BJ (cell line): ENCODE measurements at regions not wholly inside any gene's neighbourhood (a gene's known extent, or its start where the extent isn't known, plus 50 kb on each side); places are given as distances from the start of the nearest gene placed in this dataset.
A peak's percentile ranks its signal among the peaks of the same experiment; 100 is the strongest.

Experiments
- CTCF ChIA-PET: fragments of 350-600 bp; formaldehyde crosslinking; extraction: SDS; loops from one replicate; lab custom pipeline; 2021; ENCODE audit warnings: antibody characterized with exemption, inconsistent platforms; lab: Yijun Ruan, JAX
- POLR2A ChIA-PET: fragments of 300-600 bp; sonication (Branson Sonifier 250); formaldehyde crosslinking; extraction: SDS; loops from one replicate; lab custom pipeline; 2021; ENCODE audit warnings: antibody characterized with exemption; lab: Charles Lee
- DNase-seq: peaks from one replicate; pipeline ENCODE4 v3.0.0-alpha.2; 2011; ENCODE audit warnings: low read depth
- H3K27me3 ChIP-seq: 2 replicates; pipeline ENCODE4 v1.6.0; 2011; ENCODE audit warnings: low read length; ENCODE audit not compliant: control insufficient read depth, insufficient read depth
- H3K36me3 ChIP-seq: 2 replicates; pipeline ENCODE4 v1.5.1; 2011; ENCODE audit warnings: low read length; ENCODE audit not compliant: control insufficient read depth, insufficient read depth
- H3K4me3 ChIP-seq: 2 replicates; pipeline ENCODE4 v1.5.1; 2011; ENCODE audit warnings: low read depth, mild to moderate bottlenecking, control low read depth, low read length
- TF ChIP-seq, protein P1 (sequence below): IDR thresholded peaks from 2 replicates; pipeline ENCODE4 v1.5.1; 2011; ENCODE audit warnings: low read depth, mild to moderate bottlenecking, control low read depth, inconsistent platforms, low read length, moderate library complexity; ENCODE audit not compliant: insufficient read depth

DNA sequence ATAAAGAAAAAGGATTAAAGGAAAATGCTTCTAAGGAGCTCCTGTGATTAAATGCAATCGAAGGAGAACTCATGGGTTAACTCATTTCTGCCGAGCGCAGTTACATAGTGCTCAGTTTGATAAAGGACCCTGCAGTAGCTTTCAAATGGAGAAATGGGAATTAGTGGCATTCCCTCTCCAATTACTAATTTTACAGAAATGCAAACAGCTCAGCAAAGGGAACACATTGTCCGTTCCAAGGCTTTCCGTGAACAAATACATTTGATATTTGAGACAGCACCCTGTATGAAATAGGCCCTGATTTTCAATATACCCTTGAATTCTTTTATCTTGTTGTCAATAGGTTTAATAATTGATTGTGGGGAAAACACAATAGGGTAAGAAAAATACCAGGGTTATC, 375.9 kb upstream of the TSHZ2 start:
- no peak overlapping the region for H3K4me3 ChIP-seq
- DNase-seq: no peak
- H3K27me3 ChIP-seq: no peaks in the 10 kb centered on the region
- TF ChIP-seq, protein P1, sequence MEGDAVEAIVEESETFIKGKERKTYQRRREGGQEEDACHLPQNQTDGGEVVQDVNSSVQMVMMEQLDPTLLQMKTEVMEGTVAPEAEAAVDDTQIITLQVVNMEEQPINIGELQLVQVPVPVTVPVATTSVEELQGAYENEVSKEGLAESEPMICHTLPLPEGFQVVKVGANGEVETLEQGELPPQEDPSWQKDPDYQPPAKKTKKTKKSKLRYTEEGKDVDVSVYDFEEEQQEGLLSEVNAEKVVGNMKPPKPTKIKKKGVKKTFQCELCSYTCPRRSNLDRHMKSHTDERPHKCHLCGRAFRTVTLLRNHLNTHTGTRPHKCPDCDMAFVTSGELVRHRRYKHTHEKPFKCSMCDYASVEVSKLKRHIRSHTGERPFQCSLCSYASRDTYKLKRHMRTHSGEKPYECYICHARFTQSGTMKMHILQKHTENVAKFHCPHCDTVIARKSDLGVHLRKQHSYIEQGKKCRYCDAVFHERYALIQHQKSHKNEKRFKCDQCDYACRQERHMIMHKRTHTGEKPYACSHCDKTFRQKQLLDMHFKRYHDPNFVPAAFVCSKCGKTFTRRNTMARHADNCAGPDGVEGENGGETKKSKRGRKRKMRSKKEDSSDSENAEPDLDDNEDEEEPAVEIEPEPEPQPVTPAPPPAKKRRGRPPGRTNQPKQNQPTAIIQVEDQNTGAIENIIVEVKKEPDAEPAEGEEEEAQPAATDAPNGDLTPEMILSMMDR: no peak
- H3K36me3 ChIP-seq: no peaks in the 10 kb centered on the region
- ChIA-PET CTCF (interaction anchor here (0.6 kb wide), 2 partner anchors 23 to 303 kb away, joined by 3 read pairs; no protein-coding TSS in a partner anchor), POLR2A (no interaction called here)

DNA sequence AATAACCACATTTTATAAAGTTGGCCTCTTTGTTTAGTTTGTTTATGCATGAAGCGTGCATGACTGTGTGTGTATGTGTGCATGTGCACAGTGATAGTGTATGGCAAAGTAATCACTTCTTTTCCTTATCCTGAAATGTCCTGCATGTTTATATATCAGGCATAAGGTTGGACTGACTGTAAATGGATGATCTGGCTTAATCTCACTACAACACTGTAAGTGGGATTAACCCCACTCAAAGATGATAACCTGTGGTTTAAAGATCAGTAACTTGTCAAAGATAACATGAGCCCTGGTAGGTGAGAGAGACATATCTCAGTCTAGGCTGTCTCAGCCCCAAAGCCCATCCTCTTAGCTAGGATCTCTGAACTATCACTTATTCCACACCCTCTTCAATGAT, 376.6 kb upstream of the TSHZ2 start:
- no peak for DNase-seq
- Histone ChIP-seq H3K4me3 (no peak overlapping the region), H3K27me3 (no peaks in the 10 kb centered on the region), H3K36me3 (no peaks in the 10 kb centered on the region)
- TF ChIP-seq, protein P1: no peak
- ChIA-PET POLR2A (no interaction called here), CTCF (interaction anchor here (0.6 kb wide), 1 partner anchor 22 kb away, joined by 3 read pairs; no protein-coding TSS in a partner anchor)

DNA sequence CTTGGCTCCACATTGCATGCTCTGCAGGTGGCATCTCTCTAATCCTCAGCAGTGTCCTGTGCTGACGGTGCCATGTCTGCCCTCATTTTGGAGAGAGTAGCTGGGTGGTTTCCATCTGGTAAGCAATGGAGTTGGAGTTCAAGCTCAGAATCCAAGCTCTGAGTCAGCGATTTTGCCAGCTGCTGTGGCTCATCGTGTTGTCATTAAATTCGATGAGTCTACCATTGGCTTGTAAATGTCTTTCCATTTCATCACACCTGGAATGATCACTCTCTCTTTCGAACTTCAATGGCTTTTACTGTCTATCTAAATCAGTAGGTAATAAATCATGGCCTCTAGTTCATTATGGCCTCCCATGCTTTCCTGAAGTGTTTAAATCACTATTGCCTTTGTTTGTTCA, 378.5 kb upstream of the TSHZ2 start:
- Histone ChIP-seq H3K4me3 (no peak overlapping the region), H3K27me3 (no peaks in the 10 kb centered on the region), H3K36me3 (no peaks in the 10 kb centered on the region)
- TF ChIP-seq, protein P1: no peak
- POLR2A ChIA-PET: no interaction called here
- CTCF ChIA-PET: no interaction called here
- DNase-seq: peak; percentile 1

DNA sequence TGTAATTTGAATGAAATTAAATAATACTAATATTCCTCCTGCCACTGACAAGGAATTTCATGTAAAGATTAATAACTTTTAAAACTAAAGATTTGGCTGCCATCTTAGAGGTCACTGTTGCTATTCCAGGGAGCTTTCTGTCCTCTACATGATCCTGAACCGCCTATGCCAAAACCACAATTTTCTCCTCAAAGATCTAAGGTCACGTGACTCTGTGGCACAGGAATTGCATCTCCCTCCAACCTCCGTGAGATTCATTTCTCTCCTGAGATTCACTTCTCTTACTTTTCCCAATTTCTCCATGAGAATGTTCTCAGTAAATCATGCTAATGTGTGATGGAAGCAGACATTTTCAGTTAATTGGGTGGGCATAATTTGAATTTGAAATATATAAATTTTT, 379.6 kb upstream of the TSHZ2 start:
- DNase-seq: no peak
- no peak overlapping the region for H3K4me3 ChIP-seq
- CTCF ChIA-PET: no interaction called here
- H3K36me3 ChIP-seq: no peaks in the 10 kb centered on the region
- POLR2A ChIA-PET: no interaction called here
- TF ChIP-seq, protein P1: no peak
- H3K27me3 ChIP-seq: no peaks in the 10 kb centered on the region

DNA sequence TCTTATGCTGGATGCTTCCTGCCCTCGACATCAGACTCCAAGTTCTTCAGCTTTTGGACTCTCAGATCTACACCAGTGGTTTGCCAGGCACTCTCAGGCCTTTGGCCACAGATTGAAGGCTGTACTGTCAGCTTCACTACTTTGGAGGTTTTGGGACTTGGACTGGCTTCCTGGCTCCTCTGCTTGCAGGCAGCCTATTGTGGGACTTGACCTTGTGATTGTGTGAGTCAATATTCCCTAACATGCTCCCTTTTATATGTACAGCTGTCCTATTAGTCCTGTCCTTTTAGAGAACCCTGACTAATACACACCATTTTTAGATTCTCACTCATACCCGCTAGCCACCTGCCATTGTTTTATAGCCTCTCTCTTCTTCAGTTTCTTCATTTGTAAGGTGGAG, 382.1 kb upstream of the TSHZ2 start:
- DNase-seq: no peak
- ChIA-PET CTCF (no interaction called here), POLR2A (no interaction called here)
- Histone ChIP-seq H3K36me3 (no peaks in the 10 kb centered on the region), H3K4me3 (no peak overlapping the region), H3K27me3 (no peaks in the 10 kb centered on the region)
- TF ChIP-seq, protein P1: no peak
